ENCODE measurements at regions not wholly inside any gene's neighbourhood (a gene's known extent, or its start where the extent isn't known, plus 50 kb on each side); places are given as distances from the start of the nearest gene placed in this dataset.

DNA sequence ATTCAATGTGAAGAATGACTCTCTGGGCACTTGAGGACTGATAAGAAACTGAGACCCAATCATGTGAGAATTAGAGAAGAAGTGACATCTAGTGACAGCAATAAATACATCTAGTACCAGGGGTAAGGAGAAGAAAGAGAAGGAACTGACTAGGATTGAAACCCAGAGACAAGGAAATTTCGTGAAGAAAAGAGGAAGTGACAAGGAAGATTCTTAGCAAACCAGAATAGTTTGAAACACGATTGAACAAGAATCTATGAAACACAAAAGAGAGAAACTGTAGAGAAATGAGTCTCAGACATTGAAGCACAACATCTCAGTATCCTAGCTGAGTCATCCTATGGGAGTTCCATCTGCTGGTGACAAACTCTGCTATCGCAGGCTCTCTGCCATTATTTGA, 571.9 kb upstream of the PKDCC start:
- no peak for DNase-seq (ENCODE audit: low read depth in 2 of 2)

- DNase-seq (ENCODE audit: low read depth in 2 of 2): no peak
These were observed 565.2 kb upstream of the PKDCC start for GRCh38 chr2:41482659-41483058.

DNA sequence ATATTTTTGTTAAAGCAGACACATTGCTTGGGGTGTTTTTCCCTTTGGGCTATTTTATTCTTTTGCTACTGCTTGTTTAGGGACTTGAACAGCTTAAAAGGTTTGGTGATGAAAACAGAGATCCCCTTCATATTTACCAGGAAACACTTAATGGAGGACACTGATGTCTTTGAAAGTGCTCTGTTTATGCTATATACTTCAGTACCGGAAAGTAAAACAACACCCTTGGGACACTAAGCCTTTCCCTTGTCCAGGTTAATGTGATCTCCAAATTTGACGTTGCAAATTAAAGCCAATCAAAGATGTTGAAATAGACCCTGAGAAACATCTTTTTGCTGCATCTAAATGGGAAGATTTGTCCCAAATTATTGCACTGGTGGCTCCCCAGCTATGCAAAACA, 564.6 kb upstream of the PKDCC start:
- DNase-seq (ENCODE audit: low read depth in 2 of 2): no peak

DNA sequence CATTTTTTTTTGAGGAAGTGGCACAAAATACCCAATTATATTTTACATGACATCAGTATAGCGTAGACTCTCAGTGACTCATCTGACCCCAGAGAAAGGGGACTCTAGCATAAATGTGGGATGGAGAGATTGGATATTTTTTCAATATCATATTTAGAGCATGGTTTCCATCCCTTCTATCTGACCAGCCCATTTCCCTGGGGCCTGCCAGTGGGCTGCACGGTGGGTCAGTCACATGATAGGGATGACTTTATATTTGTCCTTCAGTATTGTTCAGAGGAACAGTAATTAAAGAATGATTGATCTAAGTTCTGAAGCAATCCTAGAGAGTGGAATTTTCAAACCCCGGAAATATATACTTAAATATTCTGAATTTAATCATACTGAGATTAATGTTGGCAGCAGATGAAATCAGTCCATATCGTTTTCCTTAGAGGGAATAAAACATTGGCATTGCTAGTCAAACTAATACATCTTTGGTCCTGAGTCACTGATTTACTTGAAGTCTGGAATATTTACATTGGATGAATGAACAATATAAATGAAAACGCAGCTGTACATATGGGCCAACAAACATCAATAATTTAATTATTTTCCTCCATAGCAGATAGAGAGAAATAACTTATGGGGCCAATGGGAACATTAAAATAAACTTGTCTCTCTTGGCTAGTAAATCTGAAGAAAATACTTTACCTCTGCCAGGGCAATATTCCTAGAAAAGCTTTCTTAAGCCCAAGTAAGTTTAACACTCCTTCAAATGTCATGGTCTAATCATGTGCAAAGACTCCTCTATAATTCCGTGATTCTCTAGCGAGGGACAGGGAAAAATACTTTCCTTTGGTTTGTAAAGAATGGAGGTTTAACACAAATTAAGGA, 563.6 kb upstream of the PKDCC start:
- no peak for DNase-seq (ENCODE audit: low read depth in 2 of 2)

- no peak for DNase-seq (ENCODE audit: low read depth in 2 of 2)
These were observed 563.0 kb upstream of the PKDCC start for GRCh38 chr2:41484858-41485234.

- DNase-seq (ENCODE audit: low read depth in 2 of 2): no peak
These were observed 560.9 kb upstream of the PKDCC start for GRCh38 chr2:41486948-41487347.

GRCh38 chr2:41488888-41489287, 558.9 kb upstream of the PKDCC start:
- DNase-seq (ENCODE audit: low read depth in 2 of 2): no peak

DNA sequence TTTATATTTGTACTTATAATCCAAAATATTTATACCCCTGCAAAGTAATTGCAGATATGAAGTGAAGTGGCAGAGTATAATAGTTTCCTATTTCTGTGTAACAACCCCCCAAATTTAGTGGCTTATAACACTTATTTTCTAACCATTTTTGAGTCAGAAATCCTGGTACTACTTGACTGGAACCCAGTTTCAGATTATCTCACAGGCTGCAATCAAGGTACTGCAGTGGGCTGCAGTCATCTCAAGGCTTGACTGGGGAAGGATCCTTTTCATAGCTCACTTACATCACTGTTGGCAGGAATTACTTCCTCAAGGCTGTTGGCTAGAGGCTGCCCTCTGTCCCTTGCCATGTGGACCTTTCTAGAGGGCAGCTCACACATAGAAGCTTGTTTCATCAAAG, 558.2 kb upstream of the PKDCC start:
- no peak for DNase-seq (ENCODE audit: low read depth in 2 of 2)

DNA sequence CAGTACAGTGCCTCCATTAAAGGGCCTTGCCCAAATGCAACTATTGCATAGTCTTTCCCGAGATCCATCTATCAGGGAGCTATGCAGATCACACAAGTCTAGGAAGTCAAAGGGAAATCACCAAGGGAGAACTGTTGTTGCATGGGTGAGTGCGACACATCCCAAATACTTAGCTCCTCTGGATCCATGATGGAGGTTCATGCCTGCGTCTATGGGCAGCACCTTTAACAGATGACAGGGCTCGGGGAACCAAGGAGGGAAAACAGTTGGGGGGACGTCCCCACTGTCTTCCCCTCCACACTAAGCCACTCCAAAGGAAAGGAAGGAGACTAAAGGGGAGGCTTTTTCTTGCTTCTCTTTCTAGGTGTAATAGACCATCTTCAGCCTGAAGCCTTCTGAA, 552.8 kb upstream of the PKDCC start:
- no peak for DNase-seq (ENCODE audit: low read depth in 2 of 2)

DNA sequence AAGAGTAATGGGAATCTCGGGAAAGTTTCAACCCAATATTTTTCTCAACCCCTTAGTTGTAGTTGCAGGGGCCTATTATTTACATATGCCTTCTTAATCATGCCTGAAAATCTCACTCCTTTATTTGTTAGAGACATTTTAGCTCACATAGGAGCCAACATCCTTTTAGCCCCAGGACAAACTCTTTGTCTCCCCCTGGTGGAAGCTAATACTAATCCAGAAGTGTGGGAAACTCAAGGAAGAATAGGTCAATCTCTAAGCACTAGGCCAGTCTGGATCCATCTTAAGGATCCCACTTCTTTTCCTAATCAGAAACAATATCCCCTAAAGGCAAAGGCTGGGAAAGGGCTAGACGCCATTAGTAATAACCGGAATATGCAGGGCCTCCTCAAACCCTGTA, 550.9 kb upstream of the PKDCC start:
- DNase-seq (ENCODE audit: low read depth in 2 of 2): no peak

GRCh38 chr2:41498781-41499180, 549.0 kb upstream of the PKDCC start:
- DNase-seq (ENCODE audit: low read depth in 2 of 2): no peak

GRCh38 chr2:41500895-41501294, 546.9 kb upstream of the PKDCC start:
- DNase-seq (ENCODE audit: low read depth in 2 of 2): no peak

DNA sequence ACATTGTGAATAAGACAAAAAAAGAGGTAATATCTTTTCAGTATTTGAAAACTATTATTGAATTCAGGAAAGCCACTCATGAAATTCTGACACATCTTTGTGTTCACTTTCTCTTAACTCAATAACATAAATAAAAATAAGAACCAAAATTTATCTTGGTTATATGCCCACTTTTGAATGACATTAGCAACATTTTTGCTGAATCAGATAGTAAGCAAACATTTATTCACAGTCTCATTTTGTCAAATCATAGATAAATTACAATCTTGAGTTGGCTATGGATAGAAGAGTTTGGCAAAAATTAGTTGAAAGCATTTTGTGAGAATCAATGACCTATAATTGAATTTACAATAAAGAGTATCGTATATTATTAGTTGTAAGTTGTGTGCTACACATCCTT, 545.1 kb upstream of the PKDCC start:
- no peak for DNase-seq (ENCODE audit: low read depth in 2 of 2)

GRCh38 chr2:41504532-41504931, 543.3 kb upstream of the PKDCC start:
- DNase-seq (ENCODE audit: low read depth in 2 of 2): no peak

DNA sequence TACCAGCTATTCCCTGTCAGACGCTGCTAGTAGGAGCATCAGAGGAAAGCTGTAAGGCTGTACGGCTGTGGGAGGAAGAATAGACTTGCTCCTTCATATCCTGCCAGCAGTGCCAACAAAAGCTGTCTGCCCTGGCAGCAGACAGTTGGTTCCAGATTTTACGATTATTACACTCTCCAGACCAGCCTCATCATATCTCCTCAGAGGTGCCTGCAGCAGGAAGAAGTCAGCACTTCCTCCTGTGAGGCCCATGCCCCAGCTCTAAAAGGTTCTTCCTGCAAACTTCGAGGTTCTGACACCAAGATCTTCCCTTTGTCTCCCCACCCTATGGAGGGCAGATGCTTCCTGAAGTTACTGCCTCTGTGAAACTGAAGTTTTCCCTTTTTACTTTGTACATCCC, 537.7 kb upstream of the PKDCC start:
- DNase-seq (ENCODE audit: low read depth in 2 of 2): no peak

GRCh38 chr2:41521211-41521610, 526.6 kb upstream of the PKDCC start:
- DNase-seq (ENCODE audit: low read depth in 2 of 2): no peak

- DNase-seq (ENCODE audit: low read depth in 2 of 2): no peak
These were observed 520.1 kb upstream of the PKDCC start for GRCh38 chr2:41527525-41528323.

- no peak for DNase-seq (ENCODE audit: low read depth in 2 of 2)
These were observed 512.2 kb upstream of the PKDCC start for GRCh38 chr2:41535575-41535974.

- DNase-seq (ENCODE audit: low read depth in 2 of 2): no peak
These were observed 507.4 kb upstream of the PKDCC start for GRCh38 chr2:41540272-41540998.

- DNase-seq (ENCODE audit: low read depth in 2 of 2): no peak
These were observed 504.1 kb upstream of the PKDCC start for GRCh38 chr2:41543726-41544125.

DNA sequence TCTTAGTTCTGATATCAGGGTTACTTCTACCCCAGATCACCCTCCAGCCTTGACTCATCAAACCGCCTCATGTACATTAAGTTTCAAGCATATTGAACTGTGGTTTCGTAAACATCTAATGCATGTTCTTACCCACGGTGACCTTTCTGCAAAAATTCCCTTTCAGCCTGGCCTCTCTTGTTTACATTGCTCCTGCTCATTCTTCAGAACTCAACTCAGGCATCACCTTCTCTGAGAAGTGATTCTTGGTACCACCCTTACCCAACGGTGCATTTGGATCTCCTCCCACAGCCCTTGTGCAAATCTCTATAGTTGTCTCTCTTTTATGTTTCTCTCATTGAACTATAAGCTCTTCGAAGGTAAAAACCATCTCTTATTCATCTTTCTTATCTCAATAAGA, 503.1 kb upstream of the PKDCC start:
- DNase-seq (ENCODE audit: low read depth in 2 of 2): no peak

GRCh38 chr2:41546031-41546430, 501.8 kb upstream of the PKDCC start:
- DNase-seq (ENCODE audit: low read depth in 2 of 2): no peak

DNA sequence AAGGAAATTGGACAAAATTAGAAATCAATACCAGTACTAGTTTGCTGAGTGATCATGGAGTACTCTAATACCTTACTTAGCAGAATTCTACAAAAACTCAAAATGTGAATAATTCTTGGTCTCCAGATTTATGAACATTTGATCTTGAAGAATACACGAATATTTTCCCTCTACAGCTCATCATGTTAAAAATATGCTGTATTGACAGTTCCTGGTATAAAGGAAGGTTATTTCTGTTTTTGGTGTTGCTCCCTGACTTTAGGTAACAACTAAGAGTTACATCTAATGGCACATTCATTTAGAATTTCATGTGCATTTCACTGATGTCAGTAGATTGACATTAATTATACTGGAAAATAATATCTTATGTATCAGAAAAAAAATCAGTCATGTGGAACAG, 479.2 kb upstream of the PKDCC start:
- no peak for DNase-seq (ENCODE audit: low read depth in 2 of 2)
